ENCODE measurements at regions not wholly inside any gene's neighbourhood (a gene's known extent, or its start where the extent isn't known, plus 50 kb on each side); places are given as distances from the start of the nearest gene placed in this dataset.

DNA sequence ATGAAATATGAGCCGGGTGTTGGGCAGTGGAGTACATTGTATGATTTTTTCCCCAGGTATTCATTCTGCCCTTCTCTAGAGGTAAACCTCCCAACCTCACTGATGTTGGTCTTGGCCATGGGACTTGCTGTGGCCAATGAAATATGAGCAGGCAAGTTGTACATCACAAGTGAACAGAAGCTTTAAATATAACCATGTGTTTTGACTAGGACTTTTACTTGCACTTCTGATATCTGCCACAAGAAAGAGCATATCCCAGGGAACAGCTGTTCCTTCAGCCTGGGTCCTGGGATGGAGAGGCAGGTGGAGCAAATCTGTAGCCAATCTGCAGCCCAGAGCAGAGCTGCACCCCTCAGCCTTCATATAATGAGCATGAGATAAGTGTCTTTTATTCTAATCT, 109.8 kb upstream of the PALS2 start:
- TF ChIP-seq CTCF (IDR thresholded peaks at IDR 0.05 in 4 of 5, conservative IDR thresholded peaks at IDR 0.05 in 1 of 5) (no peak), POLR2A (IDR thresholded peaks at IDR 0.05) (no peak)

All from gastrocnemius medialis (tissue), 4 donors.